ENCODE measurements at regions not wholly inside any gene's neighbourhood (a gene's known extent, or its start where the extent isn't known, plus 50 kb on each side); places are given as distances from the start of the nearest gene placed in this dataset.

DNA sequence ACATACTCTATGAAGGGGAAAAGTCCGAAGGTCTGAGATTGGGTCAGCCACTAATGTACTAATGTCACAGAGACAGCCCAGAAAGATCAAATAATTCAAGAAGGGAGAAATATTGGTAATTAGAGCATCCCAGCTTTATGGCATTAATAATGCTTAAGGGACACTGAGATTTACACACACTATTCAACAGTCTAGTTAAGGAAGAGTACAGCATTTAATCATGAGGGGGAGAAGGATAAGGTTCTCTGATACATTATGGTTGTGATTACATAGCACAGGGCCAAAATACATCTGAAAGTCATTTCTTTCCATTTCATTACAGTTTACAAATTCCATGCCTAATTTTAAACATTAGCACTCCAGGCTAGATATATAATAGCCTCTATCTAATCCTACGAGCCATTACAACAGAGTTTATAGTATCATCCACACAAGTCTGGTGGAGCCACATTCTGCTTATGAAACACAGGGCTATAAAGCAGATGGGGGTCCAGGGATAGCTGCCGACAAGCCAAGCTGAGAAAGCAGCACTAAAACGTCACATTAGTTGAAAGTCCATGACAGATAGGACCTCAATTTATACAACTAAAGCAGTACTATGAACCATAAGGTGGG, 108.0 kb upstream of the GRIA3 start:
- TF ChIP-seq, protein P1, sequence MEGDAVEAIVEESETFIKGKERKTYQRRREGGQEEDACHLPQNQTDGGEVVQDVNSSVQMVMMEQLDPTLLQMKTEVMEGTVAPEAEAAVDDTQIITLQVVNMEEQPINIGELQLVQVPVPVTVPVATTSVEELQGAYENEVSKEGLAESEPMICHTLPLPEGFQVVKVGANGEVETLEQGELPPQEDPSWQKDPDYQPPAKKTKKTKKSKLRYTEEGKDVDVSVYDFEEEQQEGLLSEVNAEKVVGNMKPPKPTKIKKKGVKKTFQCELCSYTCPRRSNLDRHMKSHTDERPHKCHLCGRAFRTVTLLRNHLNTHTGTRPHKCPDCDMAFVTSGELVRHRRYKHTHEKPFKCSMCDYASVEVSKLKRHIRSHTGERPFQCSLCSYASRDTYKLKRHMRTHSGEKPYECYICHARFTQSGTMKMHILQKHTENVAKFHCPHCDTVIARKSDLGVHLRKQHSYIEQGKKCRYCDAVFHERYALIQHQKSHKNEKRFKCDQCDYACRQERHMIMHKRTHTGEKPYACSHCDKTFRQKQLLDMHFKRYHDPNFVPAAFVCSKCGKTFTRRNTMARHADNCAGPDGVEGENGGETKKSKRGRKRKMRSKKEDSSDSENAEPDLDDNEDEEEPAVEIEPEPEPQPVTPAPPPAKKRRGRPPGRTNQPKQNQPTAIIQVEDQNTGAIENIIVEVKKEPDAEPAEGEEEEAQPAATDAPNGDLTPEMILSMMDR (optimal IDR thresholded peaks at IDR 0.05 in 1 of 3, IDR thresholded peaks at IDR 0.05 in 1 of 3, conservative IDR thresholded peaks at IDR 0.05 in 1 of 3; ENCODE audit: extremely low read depth in 1 of 3, insufficient read depth in 2 of 3, low read length in 3 of 3) = no peak
- TF ChIP-seq EZH2 (IDR thresholded peaks at IDR 0.05; ENCODE audit: low read length) = no peak

Data from keratinocyte (primary cell).